ENCODE measurements at regions not wholly inside any gene's neighbourhood (a gene's known extent, or its start where the extent isn't known, plus 50 kb on each side); places are given as distances from the start of the nearest gene placed in this dataset.

DNA sequence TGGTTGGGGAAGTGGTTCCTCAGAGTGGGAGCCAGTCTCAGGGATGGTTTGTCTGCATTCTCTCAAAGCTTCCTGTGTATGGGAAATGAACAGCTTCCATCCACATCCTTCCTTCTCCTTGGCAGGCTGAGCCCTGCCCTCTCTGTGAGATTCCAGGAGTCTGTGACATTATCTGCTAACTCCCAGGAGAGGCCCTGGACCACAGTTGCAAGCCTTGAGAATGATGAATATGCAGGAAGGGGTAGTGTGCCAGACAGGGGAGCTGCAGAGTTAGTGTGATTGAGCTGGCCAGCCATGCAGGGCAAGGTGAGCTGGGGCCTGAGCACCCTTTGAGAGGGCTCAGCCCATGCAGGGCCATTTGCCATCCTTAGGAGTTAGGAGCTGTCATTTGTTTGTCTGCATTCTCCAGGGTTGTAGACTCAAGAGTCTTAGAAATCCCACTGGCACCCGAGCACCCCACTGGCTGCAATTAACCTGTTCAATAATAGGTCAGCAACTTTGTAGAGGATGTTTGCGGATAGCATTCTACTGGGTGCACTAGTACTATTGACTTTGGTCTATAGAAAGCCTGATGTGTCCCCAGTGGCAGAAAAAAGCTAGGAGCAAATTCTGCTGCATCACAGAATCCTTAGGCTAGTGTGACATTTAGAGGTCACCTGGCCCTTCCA is 299.0 kb upstream of the CADM1 start:
- H3K36me3 ChIP-seq = no peaks in the 10 kb centered on the region
- H3K9me3 ChIP-seq = peaks cover 0 to 9% (median 0%) of the 10 kb centered on the region in 4 donors
- no peak for DNase-seq

GRCh38 chr11:115802641-115803040 is 298.4 kb upstream of the CADM1 start:
- H3K36me3 ChIP-seq = no peaks in the 10 kb centered on the region
- H3K4me3 ChIP-seq = no peak overlapping the region
- no peaks in the 10 kb centered on the region for H3K27me3 ChIP-seq
- H3K27ac ChIP-seq = no peak overlapping the region
- peaks cover 0 to 4% (median 0%) of the 10 kb centered on the region in 4 donors for H3K9me3 ChIP-seq
- DNase-seq = no peak
- TF ChIP-seq POLR2A (IDR thresholded peaks at IDR 0.05) = no peak
- TF ChIP-seq, protein P1, sequence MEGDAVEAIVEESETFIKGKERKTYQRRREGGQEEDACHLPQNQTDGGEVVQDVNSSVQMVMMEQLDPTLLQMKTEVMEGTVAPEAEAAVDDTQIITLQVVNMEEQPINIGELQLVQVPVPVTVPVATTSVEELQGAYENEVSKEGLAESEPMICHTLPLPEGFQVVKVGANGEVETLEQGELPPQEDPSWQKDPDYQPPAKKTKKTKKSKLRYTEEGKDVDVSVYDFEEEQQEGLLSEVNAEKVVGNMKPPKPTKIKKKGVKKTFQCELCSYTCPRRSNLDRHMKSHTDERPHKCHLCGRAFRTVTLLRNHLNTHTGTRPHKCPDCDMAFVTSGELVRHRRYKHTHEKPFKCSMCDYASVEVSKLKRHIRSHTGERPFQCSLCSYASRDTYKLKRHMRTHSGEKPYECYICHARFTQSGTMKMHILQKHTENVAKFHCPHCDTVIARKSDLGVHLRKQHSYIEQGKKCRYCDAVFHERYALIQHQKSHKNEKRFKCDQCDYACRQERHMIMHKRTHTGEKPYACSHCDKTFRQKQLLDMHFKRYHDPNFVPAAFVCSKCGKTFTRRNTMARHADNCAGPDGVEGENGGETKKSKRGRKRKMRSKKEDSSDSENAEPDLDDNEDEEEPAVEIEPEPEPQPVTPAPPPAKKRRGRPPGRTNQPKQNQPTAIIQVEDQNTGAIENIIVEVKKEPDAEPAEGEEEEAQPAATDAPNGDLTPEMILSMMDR (IDR thresholded peaks at IDR 0.05) = no peak
- H3K4me1 ChIP-seq = no peaks in the 10 kb centered on the region

More for the DNA sequence above, 299.0 kb upstream of the CADM1 start:
- Histone ChIP-seq H3K27me3 (no peaks in the 10 kb centered on the region), H3K4me1 (no peaks in the 10 kb centered on the region), H3K4me3 (no peak overlapping the region), H3K27ac (no peak overlapping the region)
- no peak for TF ChIP-seq POLR2A (IDR thresholded peaks at IDR 0.05)
- TF ChIP-seq, protein P1 (IDR thresholded peaks at IDR 0.05) = no peak

- Histone ChIP-seq H3K36me3 (no peaks in the 10 kb centered on the region), H3K4me1 (no peaks in the 10 kb centered on the region), H3K27me3 (no peaks in the 10 kb centered on the region), H3K4me3 (no peak overlapping the region), H3K27ac (no peak overlapping the region), H3K9me3 (peaks cover 0 to 3% (median 0%) of the 10 kb centered on the region in 4 donors)
- TF ChIP-seq POLR2A (IDR thresholded peaks at IDR 0.05) = no peak
- TF ChIP-seq, protein P1 (IDR thresholded peaks at IDR 0.05) = no peak
- DNase-seq = no peak
These were observed 288.7 kb upstream of the CADM1 start for GRCh38 chr11:115792903-115793302.

- no peak overlapping the region for H3K4me3 ChIP-seq
- no peaks in the 10 kb centered on the region for H3K4me1 ChIP-seq
- no peak overlapping the region for H3K27ac ChIP-seq
- H3K27me3 ChIP-seq = no peaks in the 10 kb centered on the region
- no peak for TF ChIP-seq POLR2A (IDR thresholded peaks at IDR 0.05)
- TF ChIP-seq, protein P1 (IDR thresholded peaks at IDR 0.05) = no peak
- H3K9me3 ChIP-seq = peaks cover 0 to 3% (median 0%) of the 10 kb centered on the region in 4 donors
- DNase-seq = no peak
- H3K36me3 ChIP-seq = no peaks in the 10 kb centered on the region
These were observed 283.1 kb upstream of the CADM1 start for GRCh38 chr11:115787302-115787701.

DNA sequence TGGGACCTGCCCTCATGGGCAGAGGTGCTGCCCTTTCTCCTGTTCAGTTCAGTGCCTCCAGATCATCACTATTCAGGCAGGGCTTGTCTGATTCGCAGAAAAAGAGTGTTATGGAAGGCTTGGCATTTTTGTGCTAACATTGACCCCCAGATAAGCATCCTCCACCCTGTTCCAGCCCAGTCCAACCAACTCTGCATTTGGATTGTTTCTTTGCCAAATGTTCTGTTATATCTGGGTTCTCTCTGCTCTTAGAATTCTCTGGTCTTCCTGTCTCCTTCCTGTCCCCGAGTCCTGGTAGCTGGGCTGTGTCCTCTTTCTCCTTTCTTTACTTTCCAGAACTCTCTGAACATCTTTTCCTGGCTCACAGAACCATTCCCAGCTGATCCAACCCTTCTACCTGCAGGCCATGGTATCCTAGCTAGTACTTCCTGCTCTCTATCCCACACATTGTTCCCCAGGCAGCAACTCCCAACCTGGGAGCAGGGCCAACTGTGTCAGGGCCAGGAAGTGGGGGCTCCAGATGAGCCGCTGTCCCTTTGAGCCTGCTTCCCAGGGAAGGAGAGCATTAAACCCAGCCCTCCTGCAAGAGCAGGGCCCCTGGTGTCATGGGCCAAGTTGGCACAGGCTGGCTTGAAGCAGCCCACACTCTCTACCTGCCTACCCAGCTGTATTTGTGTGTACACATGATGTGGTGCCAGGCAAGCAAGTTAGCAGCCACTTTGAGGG is 280.7 kb upstream of the CADM1 start:
- H3K4me3 ChIP-seq = no peak overlapping the region
- H3K9me3 ChIP-seq = no peaks in the 10 kb centered on the region
- no peaks in the 10 kb centered on the region for H3K27me3 ChIP-seq
- H3K27ac ChIP-seq = no peak overlapping the region
- TF ChIP-seq, protein P1 (IDR thresholded peaks at IDR 0.05) = no peak
- no peak for TF ChIP-seq POLR2A (IDR thresholded peaks at IDR 0.05)
- no peak for DNase-seq
- no peaks in the 10 kb centered on the region for H3K36me3 ChIP-seq
- no peaks in the 10 kb centered on the region for H3K4me1 ChIP-seq
